Adrenal gland (tissue), 9 donors: ENCODE measurements at regions not wholly inside any gene's neighbourhood (a gene's known extent, or its start where the extent isn't known, plus 50 kb on each side); places are given as distances from the start of the nearest gene placed in this dataset.
"Not testable (repeated sequence)": the region's sequence is repeated elsewhere in the genome, so short reads cannot be mapped to it uniquely, and the experiment has no call there.

Source experiments
- DNase-seq, 7 donors: peaks; one replicate each; pipeline ENCODE4 v3.0.0-alpha.2; 2019 to 2020
- H3K27ac ChIP-seq, 5 donors: fragments of 200-600 bp; sonication (generic) in 4 of 5; 1 replicate in 3 of 5; 2 replicates in 2 of 5; pipeline versions ENCODE4 v1.5.1 to v1.8.0; 2016 to 2020; ENCODE audit warnings: mild to moderate bottlenecking in 1 of 5
- H3K27me3 ChIP-seq: fragments of 200-600 bp; 2 replicates; pipeline ENCODE4 v1.8.0; 2021
- H3K36me3 ChIP-seq, 2 donors: fragments of 200-600 bp; replicated peaks in 1 of 2; 1 replicate in 1 of 2; 2 replicates in 1 of 2; pipeline versions ENCODE4 v1.5.1 to v1.8.0; 2018 to 2022
- H3K4me1 ChIP-seq, 2 donors: fragments of 200-600 bp; replicated peaks in 1 of 2; 1 replicate in 1 of 2; 2 replicates in 1 of 2; pipeline versions ENCODE4 v1.5.1 to v1.8.0; 2018 to 2021
- H3K4me3 ChIP-seq, 4 donors: fragments of 200-600 bp; sonication (generic) in 3 of 4; one replicate each; pipeline ENCODE4 v1.5.1; 2016 to 2018
- H3K9me3 ChIP-seq, 3 donors: fragments of 200-600 bp; sonication (generic) in 1 of 3; replicated peaks in 1 of 3; 1 replicate in 2 of 3; 2 replicates in 1 of 3; pipeline versions ENCODE4 v1.5.1 to v1.8.0; 2016 to 2021
- CTCF ChIP-seq, 6 experiments: fragments of 450-650 bp in 4 of 6; fragments of 200-600 bp in 2 of 6; sonication (generic) in 1 of 6; IDR thresholded peaks; 1 replicate in 5 of 6; 2 replicates in 1 of 6; pipeline versions ENCODE4 v1.5.1 to v1.8.0; 2016 to 2021; ENCODE audit warnings: antibody characterized with exemption in 6 of 6, mild to moderate bottlenecking in 2 of 6, moderate library complexity in 1 of 6
- POLR2A ChIP-seq, 2 donors: fragments of 450-650 bp; IDR thresholded peaks; one replicate each; pipeline ENCODE4 v1.6.1; 2017; ENCODE audit warnings: antibody characterized with exemption in 2 of 2, mild to moderate bottlenecking in 2 of 2, moderate library complexity in 1 of 2
- WGBS, 4 donors: extraction: QIAGEN DNeasy Blood & Tissue Kit in 2 of 4; methylation state at CpG; one replicate each; pipeline versions ENCODE4 v1.1.5 to v1.1.7; 2013 to 2017; 5-methylcytosine and 5-hydroxymethylcytosine counted together
- intact Hi-C, 2 donors: fragments of 100-400 bp; cut with DNase I; formaldehyde crosslinking; loops; one replicate each; pipeline versions ENCODE4 v1.14.1 to v1.15.0; 2022 to 2023
- donor health status: healthy with polysubstance abuse.
- donor health status: Bipolar disorder and iron deficiency.
- donor health status: DM: yes; HTN: yes; CAD: no.
- donor health status: DM: no; HTN: no; CAD: no.
- donor health status: DM: no; HTN: no; CAD: no.

DNA sequence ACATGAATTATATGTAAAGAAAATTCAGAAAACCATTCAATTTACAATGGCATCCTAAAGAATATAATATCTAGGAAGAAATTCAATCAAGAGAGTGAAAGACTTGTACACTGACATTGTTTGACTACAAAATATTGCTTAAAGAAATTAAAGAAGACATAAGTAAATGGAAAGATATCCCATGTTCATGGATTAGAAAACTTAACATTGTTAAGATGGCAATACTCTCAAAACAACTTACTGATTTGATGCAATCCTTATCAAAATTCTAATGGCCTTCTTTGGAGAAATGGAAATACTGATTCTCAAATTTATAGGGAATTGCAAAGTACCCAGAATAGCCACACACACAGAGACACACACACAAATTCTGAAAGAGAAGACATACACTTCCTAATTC, 298.3 kb upstream of the EXOC2 start:
- Histone ChIP-seq H3K27ac (no peak overlapping the region), H3K4me1 (no peaks in the 10 kb centered on the region), H3K9me3 (no peaks in the 10 kb centered on the region), H3K36me3 (no peaks in the 10 kb centered on the region), H3K4me3 (no peak overlapping the region), H3K27me3 (no peaks in the 10 kb centered on the region)
- intact Hi-C loops: no loop called here
- no peak for TF ChIP-seq POLR2A (IDR thresholded peaks at IDR 0.05)
- TF ChIP-seq CTCF (IDR thresholded peaks at IDR 0.05): no peak
- no peak for DNase-seq

DNA sequence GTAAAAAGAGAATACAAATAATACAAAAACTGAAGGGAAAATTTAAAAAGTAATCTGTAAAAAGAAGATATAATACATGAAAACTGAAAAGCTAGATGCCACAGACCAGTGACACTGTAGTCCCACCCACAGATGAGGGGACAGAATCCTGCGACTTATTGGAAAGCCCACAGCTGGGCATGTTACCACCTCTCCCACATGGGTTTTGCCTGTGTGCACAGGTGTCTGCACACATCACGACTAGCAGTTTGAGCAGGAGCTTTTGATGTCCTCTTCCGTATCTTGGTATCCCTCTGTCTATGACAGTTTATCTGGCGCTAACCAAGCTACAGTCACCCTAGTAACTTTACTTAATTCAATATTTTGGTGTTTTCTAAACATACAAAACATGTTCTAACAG, 291.1 kb upstream of the EXOC2 start:
- Histone ChIP-seq H3K27me3 (no peaks in the 10 kb centered on the region), H3K4me1 (no peaks in the 10 kb centered on the region), H3K27ac (no peak overlapping the region), H3K36me3 (no peaks in the 10 kb centered on the region), H3K9me3 (no peaks in the 10 kb centered on the region), H3K4me3 (no peak overlapping the region)
- intact Hi-C loops: no loop called here
- 79 to 88% (median 85%) methylated on average over 4 of the region's 4 CpGs for WGBS, 4 donors
- no peak for TF ChIP-seq POLR2A (IDR thresholded peaks at IDR 0.05)
- no peak for TF ChIP-seq CTCF (IDR thresholded peaks at IDR 0.05)
- no peak for DNase-seq

- Histone ChIP-seq H3K27ac (no peak overlapping the region), H3K27me3 (no peaks in the 10 kb centered on the region), H3K36me3 (no peaks in the 10 kb centered on the region), H3K4me1 (no peaks in the 10 kb centered on the region), H3K4me3 (no peak overlapping the region), H3K9me3 (no peaks in the 10 kb centered on the region)
- intact Hi-C loops: no loop called here
- TF ChIP-seq POLR2A (IDR thresholded peaks at IDR 0.05) (no peak), CTCF (IDR thresholded peaks at IDR 0.05) (no peak)
- 69 to 79% (median 77%) methylated on average over 4 of the region's 4 CpGs for WGBS, 4 donors
- DNase-seq: no peak
Observed at GRCh38 chr6:978937-979685, 286.2 kb upstream of the EXOC2 start.

DNA sequence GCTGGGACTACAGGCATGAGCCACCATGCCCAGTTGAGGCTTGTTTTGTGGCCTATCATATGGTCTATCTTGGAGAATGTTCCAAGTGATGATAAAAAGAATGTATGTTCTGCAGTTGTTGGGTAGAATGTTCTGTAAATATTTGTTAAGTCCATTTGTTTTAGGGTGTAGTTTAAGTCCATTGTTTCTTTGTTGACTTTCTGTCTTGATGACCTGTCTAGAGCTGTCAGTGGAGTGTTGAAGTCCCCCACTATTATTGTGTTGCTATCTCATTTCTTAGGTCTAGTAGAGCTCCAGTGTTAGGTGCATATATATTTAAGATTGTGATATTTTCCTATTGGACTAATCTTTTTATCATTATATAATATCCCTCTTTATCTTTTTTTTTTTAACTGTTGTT, 284.3 kb upstream of the EXOC2 start:
- intact Hi-C loops, H3K27ac ChIP-seq, H3K4me3 ChIP-seq, DNase-seq, H3K27me3 ChIP-seq, H3K36me3 ChIP-seq, H3K4me1 ChIP-seq, H3K9me3 ChIP-seq: not testable (repeated sequence)

DNA sequence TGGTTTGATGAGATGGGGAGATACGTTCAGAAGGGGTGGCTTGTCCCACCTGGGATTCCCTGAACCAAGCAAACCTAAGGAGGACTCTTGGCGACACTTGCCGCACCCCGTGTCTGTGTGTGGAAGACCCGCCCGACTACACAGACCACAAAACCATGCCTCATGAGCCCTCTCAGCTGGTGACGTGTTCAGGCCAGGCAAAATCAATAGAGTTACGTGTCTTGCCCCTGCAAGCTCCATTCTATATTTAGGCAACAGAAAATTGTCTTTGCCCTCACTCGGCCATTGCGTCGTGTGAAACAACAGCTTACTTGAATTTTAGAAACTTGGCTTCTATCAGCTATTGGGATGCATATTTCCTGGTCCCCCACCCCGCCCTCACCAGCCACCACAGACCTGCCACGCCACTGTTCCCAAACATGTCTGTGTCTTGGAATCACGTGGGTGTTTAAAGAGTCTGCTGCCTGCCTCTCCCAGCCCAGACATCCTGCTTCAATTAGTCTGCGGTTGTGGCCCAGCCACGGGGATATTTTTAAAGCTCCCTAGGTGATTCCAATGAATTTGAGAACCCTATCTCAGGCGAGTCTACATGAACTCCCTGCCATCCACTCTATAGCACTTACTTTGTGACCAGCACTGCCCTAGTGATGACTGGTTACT, 279.2 kb upstream of the EXOC2 start:
- no peak overlapping the region for H3K4me3 ChIP-seq
- H3K27ac ChIP-seq: no peak overlapping the region
- no peaks in the 10 kb centered on the region for H3K36me3 ChIP-seq
- no peaks in the 10 kb centered on the region for H3K4me1 ChIP-seq
- no peak for DNase-seq
- no peak for TF ChIP-seq CTCF (IDR thresholded peaks at IDR 0.05)
- no peak for TF ChIP-seq POLR2A (IDR thresholded peaks at IDR 0.05)
- no peaks in the 10 kb centered on the region for H3K9me3 ChIP-seq
- 80 to 84% (median 82%) methylated on average over 17 of the region's 17 CpGs for WGBS, 4 donors
- intact Hi-C loops: no loop called here
- H3K27me3 ChIP-seq: no peaks in the 10 kb centered on the region
